ENCODE measurements at regions not wholly inside any gene's neighbourhood (a gene's known extent, or its start where the extent isn't known, plus 50 kb on each side); places are given as distances from the start of the nearest gene placed in this dataset.
A peak's percentile ranks its signal among the peaks of the same experiment; 100 is the strongest.

DNA sequence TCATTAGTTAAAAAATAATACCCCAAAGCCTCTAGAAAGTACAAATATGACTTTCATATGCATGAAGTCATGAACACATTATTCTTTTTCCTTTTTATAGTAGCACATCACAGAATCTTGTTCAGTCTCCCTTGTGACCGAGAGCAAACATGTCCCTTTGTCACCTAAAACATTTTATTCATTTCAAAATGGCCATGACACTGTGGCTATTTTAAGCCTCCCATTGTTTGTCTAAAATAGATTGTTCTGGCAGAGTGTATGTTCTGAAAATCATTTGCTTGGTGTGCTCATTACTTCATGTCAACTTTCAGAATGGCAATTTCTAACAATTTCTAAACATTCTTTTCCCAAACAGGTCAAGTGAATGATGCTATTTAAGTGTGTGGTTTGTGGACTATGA is 865.0 kb downstream of the JRKL start:
- ATAC-seq (ENCODE audit: poor library complexity), result peak; percentile 82
- no peak for DNase-seq
- intact Hi-C loops (cut with DNase I), result no loop called here

DNA sequence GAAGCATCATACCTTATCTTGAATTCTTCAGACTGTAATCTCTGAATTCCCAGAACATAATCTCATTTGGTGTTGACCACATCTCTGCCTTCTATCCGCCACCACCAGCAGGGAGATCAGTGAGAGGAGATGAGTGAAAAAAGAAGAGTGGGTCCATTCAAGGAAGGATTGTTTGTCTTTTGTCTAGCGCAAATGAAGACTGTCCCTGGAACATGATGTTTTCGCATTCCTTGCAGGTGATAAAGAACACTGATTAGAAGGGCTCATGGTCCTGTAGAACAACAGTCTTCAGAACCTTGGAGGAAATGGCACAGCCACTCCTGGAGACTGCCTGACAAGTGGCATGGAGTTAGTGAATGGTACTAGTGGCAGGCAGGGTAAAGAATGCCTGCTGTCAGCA is 869.6 kb downstream of the JRKL start:
- intact Hi-C loops (cut with DNase I), result no loop called here
- DNase-seq (no peak), ATAC-seq (ENCODE audit: poor library complexity) (no peak)

DNA sequence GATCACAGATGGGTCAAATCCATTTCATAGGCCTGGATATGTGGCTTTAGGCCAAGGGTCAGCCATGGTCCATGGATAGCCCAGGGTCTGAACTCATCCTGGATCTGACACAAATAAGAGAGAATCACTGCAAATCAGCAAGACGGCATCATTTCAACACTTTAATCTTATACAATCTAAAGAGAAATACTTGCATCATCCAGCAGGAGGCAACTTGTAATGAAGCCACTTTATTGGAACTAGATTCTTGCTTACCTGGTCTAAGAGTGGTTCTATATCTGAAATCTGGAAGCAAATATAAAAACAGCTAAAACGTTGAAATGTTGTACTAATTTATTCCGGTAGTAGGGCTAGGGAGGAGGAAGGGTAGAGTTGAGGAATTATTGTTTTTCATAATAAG is 870.1 kb downstream of the JRKL start:
- ATAC-seq (ENCODE audit: poor library complexity), result no peak
- no peak for DNase-seq
- intact Hi-C loops (cut with DNase I), result no loop called here

DNA sequence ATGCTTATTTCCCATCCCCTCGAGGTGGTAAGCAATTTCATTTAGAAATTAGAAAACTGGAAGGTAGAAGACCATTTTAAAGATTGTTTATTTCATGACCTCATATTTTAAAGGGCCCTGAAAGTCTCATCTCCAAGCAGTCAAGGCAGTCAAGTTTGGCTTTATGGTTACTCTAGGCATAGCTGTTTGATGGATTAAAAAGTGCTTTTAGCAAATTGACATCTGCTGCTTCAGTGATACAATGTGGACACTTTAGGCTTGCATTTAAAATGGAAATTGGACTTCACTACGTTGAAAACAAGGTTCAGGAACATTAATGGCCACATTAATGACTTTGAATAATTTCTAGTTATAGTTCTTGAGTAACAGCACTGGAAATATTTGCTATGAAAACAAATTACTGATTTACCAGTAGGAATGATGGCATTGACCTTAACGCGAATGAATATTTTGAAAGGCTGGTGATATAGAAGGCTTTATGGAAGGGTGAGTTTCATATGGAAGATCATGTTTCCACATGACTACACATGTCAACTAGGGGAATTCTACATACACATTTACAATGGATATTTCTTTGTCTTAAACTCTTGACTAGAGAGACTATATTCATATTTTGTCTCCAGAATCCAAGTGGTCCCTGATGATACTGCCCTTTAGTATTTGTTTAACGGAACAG is 873.5 kb downstream of the JRKL start:
- intact Hi-C loops (cut with DNase I), result no loop called here
- ATAC-seq (ENCODE audit: poor library complexity), result no peak
- DNase-seq, result no peak

DNA sequence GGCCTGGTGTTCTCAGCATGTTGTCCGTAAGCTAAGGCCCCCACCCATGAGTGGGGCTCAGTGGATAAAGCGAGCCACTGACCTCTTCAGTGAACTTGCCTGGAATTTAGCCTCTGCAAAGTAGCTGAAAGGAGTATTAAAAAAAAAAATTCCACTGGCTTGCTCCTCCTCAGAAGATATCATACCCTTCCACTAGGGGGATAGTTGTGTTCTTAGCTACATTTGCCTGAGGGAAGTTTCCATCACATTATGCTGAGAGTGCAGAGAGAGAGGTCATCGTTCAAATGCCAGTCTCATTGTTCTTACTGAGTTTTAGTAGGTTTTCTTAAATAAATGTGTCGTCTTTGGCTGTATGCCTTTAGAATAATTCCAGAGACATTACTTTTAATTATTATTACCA is 879.7 kb downstream of the JRKL start:
- intact Hi-C loops (cut with DNase I), result no loop called here
- DNase-seq (no peak), ATAC-seq (ENCODE audit: poor library complexity) (no peak)

DNA sequence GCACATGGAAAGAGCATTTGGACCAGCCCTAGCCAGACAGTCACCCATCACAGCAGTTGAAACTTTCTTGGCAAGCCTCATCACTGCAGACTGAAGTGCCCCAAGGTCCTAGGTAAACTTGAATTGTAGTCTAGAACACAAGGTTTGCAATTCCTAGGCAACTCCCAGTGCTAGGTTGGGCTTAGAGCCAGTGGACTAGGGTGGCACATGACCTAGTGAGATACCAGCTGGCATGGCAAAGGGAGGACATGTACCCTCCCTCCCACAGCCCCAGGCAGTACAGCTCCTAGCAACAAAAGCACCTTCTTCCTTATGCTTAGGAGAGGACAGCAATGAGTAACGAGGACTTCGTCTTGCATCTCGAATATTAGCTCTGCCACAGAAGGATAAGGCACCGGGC is 889.5 kb downstream of the JRKL start:
- intact Hi-C loops (cut with DNase I), result no loop called here
- DNase-seq, result no peak
- peak; percentile 85 for ATAC-seq (ENCODE audit: poor library complexity)

DNA sequence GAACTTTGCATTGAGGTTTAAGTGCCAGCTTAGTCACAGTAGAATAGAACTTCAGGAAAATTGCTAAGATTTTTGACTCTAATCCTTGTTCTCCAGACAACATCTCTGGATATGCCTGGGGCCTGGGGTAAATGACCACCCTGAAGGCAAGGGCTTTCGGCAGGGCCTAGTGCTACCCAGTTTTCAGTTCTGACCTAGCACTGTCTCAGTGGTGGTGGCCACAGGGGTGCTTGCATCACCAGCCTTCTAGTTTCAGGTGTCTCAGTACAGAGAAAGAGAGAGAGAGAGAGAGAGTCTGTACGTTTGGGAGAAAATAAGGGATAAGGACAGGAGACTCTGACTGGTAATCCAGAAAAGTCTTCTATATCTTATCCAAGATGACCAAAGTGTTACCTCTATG is 890.5 kb downstream of the JRKL start:
- intact Hi-C loops (cut with DNase I), result no loop called here
- no peak for ATAC-seq (ENCODE audit: poor library complexity)
- DNase-seq, result no peak

DNA sequence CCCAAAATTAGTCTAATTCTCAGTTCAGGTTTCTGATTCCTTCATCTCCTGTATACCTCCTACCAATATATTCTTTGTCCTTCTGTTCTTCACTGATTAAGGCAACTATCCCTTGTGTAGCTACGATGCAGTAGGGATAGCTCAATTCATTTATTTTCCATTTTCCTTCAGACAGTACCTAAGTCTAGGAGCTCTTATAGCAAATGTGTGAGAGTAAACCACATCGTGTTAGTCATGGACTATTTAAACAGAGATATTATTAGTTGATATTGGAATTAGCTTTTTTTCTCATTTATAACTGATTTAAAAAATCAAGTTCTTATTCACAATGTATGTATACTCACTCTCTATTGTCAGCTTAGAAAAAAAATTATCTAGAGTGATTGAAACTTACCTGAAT is 900.0 kb downstream of the JRKL start:
- ATAC-seq (ENCODE audit: poor library complexity) (no peak), DNase-seq (no peak)
- intact Hi-C loops (cut with DNase I), result no loop called here

DNA sequence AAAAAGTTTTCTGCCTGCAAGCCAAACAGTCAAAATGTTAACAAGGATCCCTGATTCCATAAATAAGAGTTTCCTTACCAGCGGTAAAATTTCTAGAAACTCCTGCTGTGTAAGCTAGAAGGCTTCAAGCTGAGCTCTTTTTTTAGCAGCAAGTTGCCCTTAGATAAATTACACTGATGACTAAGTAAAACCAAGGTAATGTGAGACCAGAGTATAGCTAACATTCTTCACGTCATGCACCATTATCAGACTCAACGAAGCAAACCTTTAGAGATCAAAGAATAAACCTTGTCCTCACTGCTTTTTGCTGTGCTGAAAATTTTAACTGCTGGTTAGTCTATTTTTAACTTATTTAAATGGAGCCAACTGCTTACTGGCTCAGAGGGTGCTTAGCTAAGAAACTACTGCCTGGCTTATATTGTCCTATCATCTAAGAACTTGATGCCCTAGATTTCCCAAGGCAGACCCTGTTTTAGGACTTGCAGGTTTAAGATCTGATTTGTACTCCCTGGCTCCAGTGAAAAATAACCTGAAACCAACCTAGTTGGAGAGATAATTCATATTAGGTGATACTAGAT is 900.7 kb downstream of the JRKL start:
- intact Hi-C loops (cut with DNase I), result no loop called here
- peak; percentile 61 for ATAC-seq (ENCODE audit: poor library complexity)

DNA sequence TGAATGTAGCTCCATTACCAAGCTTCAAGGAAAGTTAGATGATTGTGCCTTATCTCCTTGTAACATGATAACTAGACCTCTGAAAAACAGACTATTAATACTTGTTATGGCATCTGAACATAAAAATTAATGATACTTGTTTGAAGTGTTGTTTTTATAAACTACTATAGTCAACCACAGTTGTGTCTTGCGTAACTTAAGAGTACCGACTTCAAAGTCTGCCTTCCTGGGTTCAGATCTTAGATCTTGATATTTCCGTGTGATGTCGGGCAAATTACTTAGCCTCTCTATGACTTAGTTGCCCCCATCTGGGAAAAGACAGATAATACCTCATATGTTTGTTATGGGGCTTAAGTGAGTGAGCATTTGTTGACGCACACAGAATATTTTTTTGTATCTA is 906.5 kb downstream of the JRKL start:
- ATAC-seq (ENCODE audit: poor library complexity), result no peak
- DNase-seq, result no peak
- intact Hi-C loops (cut with DNase I), result no loop called here

More for the DNA sequence above, 900.7 kb downstream of the JRKL start:
- no peak for DNase-seq

DNA sequence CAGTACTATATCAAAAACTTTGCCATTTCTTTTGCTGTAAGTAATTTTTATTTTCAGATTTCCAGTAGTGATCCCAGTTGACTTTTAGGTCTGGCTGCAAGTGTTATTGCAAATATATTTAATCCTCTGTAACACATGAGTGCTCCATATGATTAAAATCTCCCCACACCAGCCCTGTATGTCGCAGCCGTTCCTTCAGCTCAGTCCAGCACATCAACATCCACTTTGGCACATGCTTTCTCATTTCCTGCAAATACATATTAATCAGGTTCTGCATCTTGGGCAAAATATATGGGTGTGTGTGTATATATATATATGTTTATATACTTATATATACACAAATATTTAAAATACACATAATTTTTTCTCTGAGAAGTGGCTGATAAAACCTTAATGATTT is 919.5 kb downstream of the JRKL start:
- intact Hi-C loops (cut with DNase I), result no loop called here
- DNase-seq (no peak), ATAC-seq (ENCODE audit: poor library complexity) (no peak)

DNA sequence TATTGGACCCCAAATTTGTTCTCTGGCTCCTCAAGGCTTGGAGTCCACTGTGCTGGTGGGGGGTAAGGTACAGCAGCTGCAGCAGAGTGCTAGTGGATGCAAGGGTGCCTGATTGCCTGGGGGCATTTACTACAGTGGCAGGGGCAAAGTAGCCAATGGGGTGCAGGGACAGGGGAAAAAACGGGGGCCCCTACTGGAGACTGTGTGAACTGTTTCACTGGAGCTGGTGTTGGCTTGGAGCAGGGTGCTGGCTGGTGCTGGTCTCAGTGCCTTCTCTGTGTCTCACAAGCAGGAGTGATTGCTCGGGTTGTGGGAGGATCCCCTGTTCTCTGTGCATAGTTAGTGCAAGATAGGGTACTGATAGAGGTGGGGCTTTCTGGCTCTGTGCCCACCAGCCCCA is 935.9 kb downstream of the JRKL start:
- ATAC-seq (ENCODE audit: poor library complexity) (no peak), DNase-seq (no peak)
- intact Hi-C loops (cut with DNase I), result no loop called here

DNA sequence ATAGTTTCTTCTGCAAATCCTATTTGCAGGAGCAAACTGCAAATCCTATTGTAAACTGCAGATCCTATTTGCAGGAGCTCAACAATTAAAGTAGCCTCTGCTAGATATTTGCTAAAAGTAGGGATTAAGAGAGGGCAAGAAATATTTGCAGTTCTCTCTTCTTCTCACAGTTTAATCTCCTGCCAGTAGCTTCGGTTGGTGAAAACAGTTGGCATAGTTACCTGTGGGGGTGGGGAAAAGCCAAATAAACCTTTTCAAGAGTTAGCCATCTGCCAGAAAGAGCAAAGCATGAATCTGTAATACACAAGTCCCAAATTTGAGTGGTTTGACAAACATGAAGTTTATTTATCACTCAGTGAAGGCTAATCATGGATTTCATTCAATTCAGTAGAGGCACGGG is 942.5 kb downstream of the JRKL start:
- ATAC-seq (ENCODE audit: poor library complexity) (no peak), DNase-seq (no peak)
- intact Hi-C loops (cut with DNase I), result no loop called here

DNA sequence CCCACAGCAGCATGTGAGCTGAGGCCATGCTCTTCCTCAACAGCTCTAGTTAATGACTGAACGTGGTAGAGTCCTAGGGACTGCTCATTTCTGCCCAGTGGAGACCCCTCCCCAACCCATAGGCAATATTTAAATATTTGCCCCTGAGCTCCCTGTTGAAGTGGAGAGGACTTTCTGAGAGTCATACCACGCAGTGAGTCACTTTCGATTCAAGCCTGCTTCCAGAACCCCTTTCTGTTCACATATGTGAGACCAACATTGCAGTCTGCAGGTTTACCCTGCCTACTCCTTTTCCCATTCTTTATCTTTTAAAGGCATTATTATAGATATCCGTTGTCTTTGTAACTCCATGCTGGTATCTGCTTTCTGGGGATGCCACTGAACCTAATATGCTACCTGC is 946.3 kb downstream of the JRKL start:
- ATAC-seq (ENCODE audit: poor library complexity) (no peak), DNase-seq (no peak)
- intact Hi-C loops (cut with DNase I), result no loop called here

DNA sequence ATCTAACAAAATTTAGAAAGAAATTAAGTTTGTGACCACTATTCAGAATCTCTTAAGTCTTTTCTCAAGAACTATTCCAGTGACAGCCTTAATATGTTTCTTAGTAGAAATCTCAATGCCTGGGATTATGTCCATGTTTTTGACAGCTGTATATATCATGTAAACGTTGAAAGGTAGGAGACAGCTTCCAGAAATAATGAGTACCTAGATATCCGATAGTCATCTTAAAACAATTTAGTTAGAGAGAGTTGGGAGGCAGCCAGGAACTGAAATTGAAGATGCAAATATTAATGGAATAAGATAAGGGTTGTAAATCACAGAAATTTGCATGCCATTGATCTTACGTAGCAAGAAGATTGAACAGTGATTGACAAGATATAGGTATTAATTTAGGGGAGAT is 955.2 kb downstream of the JRKL start:
- intact Hi-C loops (cut with DNase I), result no loop called here
- DNase-seq (no peak), ATAC-seq (ENCODE audit: poor library complexity) (no peak)

DNA sequence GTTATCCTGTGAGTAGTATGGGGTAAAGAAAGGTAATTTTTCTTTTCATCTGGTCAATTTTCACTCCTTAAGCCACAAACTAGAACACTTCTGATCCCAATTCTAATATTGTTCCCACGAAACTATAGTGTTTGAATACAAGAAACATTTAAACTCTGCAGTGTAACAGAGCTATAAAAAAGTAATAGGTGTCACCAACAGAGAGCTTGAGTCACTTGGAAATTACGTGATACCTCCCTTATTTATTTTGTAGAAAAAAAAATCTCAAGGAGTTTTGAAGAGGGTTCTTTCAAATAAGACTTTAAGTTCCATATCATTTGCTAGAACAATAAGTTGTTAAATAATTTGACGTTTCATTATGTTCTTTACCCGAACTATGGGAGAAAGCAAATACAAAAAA is 959.4 kb downstream of the JRKL start:
- no peak for ATAC-seq (ENCODE audit: poor library complexity)
- intact Hi-C loops (cut with DNase I), result no loop called here
- DNase-seq, result no peak

DNA sequence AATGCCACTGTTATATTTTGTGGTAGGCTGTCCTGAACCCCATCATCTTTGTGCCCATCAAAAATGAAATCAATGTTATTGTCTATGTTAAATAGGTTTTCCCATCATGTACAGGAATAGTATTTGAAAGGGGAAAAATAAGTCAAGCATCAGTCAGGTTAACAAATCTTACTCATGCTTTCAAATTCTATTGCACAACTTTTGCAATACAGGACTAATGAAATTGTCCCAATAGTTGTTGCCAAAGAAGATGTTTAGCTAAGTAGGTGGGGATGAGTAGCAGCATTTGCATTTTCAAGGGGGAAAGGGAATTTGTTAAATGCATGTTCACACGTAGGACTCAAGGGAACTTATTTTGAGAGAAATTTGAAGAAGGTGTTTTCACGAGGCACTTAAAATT is 962.1 kb downstream of the JRKL start:
- ATAC-seq (ENCODE audit: poor library complexity) (no peak), DNase-seq (no peak)
- intact Hi-C loops (cut with DNase I), result no loop called here

DNA sequence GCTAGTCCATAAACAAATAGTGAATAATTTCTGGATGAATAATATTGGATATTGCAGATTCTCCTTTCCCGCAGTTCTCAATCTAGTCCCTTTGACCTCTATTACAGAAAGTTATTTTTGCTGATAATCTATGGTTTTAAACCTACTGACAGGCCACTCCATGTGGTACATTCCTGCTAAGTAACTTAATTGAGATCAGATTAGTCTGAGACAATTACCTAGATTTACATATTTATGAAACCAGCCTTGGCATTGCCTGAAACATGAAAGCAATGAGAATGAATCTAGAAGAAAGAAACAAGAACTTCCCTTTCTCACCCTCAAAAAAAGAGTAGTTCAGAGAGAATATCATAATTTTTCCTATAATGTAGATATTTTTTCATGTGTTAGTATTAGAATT is 964.2 kb downstream of the JRKL start:
- no peak for DNase-seq
- ATAC-seq (ENCODE audit: poor library complexity), result no peak
- intact Hi-C loops (cut with DNase I), result no loop called here

DNA sequence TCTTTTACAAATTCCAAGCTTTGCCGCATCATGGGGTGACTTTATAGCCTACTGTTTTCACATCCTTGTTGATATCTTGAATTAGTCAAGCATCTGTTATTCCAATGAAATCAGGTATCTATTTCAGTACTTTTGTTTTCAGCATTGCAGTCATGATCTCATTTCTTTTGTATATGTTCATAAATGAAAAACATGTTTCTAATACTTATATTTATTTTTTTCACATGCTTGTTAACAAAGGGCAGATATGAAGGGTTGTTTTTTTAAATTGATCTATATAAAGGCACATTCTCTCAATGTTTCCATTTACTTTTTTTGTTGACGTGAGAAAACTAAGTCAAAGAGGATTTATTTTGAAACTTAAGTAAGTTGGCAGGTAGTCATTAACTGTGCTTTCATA is 964.8 kb downstream of the JRKL start:
- ATAC-seq (ENCODE audit: poor library complexity) (no peak), DNase-seq (no peak)
- intact Hi-C loops (cut with DNase I), result no loop called here

DNA sequence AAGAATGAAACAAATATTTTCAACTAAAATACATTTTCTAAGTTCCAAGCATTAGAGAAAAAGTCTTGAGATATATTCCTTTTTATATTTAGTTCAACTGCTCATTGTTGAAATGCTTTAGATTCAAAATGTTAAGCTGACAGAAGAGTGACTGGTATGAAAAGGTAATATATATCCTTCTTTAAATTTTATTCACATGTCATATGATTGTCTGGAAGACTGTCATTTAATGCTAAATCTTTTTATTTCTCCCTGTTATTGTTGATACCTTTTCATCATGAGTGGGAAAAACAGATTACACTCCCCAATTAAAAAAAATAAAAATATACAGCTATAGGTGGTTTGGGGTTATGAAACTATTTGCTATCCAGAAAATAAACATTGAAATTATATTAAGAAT is 965.4 kb downstream of the JRKL start:
- no peak for DNase-seq
- intact Hi-C loops (cut with DNase I), result no loop called here
- no peak for ATAC-seq (ENCODE audit: poor library complexity)

DNA sequence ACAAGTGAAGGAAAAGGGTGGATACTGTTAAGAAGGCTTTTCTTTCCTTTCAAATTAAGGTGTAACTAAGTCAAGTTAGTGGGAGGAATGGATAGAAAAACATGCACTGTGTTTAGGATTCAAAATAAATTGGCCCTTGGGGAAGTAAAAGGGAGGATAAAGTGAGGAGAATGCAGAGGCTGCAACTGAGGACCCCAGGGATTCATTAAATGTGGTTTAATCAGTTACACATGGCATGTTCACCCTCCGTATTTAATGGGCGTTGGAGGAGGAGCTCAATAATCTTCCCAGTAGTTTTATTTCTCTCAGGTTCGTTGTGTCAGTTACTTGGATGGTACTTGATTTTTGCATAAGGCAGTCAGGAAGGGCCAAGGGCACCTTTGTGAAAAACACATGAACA is 966.3 kb downstream of the JRKL start:
- ATAC-seq (ENCODE audit: poor library complexity), result no peak
- intact Hi-C loops (cut with DNase I), result no loop called here

More for the DNA sequence above, 966.3 kb downstream of the JRKL start:
- no peak for DNase-seq

Data from Right ventricle myocardium superior (tissue), 1 donor.